Nephron (organoid): ENCODE measurements at regions not wholly inside any gene's neighbourhood (a gene's known extent, or its start where the extent isn't known, plus 50 kb on each side); places are given as distances from the start of the nearest gene placed in this dataset.
"Not testable (repeated sequence)": the region's sequence is repeated elsewhere in the genome, so short reads cannot be mapped to it uniquely, and the experiment has no call there.

ENCODE experiments used
- H3K27ac Mint-ChIP-seq, 3 experiments: 2 replicates each; pipeline ENCODE4 v1.8.0; 2020; ENCODE audit warnings: mixed read lengths in 3 of 3, mild to moderate bottlenecking in 2 of 3, moderate library complexity in 1 of 3
- H3K27me3 Mint-ChIP-seq: 2 replicates; pipeline ENCODE4 v1.8.0; 2021; ENCODE audit warnings: low read depth, mild to moderate bottlenecking, moderate library complexity, mixed read lengths
- H3K36me3 Mint-ChIP-seq: 2 replicates; pipeline ENCODE4 v1.8.0; 2020; ENCODE audit warnings: low read depth, mixed read lengths
- H3K4me1 Mint-ChIP-seq: 2 replicates; pipeline ENCODE4 v1.8.0; 2020; ENCODE audit warnings: mixed read lengths
- H3K4me3 Mint-ChIP-seq, 3 experiments: 2 replicates each; pipeline ENCODE4 v1.8.0; 2020; ENCODE audit warnings: mild to moderate bottlenecking in 3 of 3, mixed read lengths in 3 of 3, moderate library complexity in 2 of 3
- H3K9me3 Mint-ChIP-seq: 2 replicates; pipeline ENCODE4 v1.8.0; 2020; ENCODE audit warnings: mixed read lengths
- TF ChIP-seq, protein P1 (sequence below), 3 experiments: fragments of 200-600 bp; sonication (generic); IDR thresholded peaks; one replicate each; pipeline ENCODE4 v1.5.0; 2021; ENCODE audit warnings: antibody characterized with exemption in 3 of 3; ENCODE audit not compliant: unreplicated experiment in 3 of 3

DNA sequence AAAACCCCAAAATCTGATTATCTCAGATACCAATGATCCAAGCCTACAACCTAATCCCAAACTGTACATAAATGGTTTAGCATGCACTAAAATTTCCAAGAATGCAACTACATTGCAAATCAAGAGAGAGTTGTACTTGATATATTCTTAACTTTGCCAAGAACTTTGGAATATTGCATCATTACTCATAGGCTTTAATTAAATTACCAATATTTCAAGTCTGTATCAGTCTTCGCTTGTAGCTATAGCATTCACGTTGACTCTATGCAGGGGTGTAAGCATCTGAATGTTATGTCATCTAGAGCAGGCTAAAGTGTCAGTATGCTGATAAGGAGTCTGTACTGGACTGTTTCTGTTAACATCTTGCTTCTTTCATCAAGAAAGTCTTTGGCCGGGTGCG is 56.3 kb downstream of the FOXI3 start:
- no peaks in the 10 kb centered on the region for H3K4me1 Mint-ChIP-seq
- no peak overlapping the region for H3K27ac Mint-ChIP-seq
- no peaks in the 10 kb centered on the region for H3K9me3 Mint-ChIP-seq
- TF ChIP-seq, protein P1, sequence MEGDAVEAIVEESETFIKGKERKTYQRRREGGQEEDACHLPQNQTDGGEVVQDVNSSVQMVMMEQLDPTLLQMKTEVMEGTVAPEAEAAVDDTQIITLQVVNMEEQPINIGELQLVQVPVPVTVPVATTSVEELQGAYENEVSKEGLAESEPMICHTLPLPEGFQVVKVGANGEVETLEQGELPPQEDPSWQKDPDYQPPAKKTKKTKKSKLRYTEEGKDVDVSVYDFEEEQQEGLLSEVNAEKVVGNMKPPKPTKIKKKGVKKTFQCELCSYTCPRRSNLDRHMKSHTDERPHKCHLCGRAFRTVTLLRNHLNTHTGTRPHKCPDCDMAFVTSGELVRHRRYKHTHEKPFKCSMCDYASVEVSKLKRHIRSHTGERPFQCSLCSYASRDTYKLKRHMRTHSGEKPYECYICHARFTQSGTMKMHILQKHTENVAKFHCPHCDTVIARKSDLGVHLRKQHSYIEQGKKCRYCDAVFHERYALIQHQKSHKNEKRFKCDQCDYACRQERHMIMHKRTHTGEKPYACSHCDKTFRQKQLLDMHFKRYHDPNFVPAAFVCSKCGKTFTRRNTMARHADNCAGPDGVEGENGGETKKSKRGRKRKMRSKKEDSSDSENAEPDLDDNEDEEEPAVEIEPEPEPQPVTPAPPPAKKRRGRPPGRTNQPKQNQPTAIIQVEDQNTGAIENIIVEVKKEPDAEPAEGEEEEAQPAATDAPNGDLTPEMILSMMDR (IDR thresholded peaks at IDR 0.05; ENCODE audit: unreplicated experiment in 3 of 3): no peak
- H3K4me3 Mint-ChIP-seq: no peak overlapping the region
- H3K27me3 Mint-ChIP-seq: no peaks in the 10 kb centered on the region
- H3K36me3 Mint-ChIP-seq: no peaks in the 10 kb centered on the region

DNA sequence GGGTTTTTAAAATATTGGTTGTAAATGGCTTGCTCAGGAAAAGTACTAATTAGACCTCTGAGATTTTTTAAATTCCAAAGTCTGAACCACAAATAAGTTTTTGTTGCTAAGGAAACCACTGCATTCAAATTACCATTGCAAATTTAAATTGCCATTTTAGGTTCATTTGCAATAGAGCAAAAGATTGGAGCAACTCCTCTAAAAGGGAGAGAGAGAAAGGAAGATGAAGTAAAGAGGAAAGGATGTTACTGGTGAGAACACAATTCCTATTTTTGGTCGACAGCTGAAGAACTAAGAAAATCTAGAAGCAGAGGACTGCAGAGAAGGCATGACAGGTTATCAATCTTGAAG is 74.9 kb downstream of the FOXI3 start:
- no peaks in the 10 kb centered on the region for H3K9me3 Mint-ChIP-seq
- H3K4me1 Mint-ChIP-seq: no peaks in the 10 kb centered on the region
- TF ChIP-seq, protein P1 (IDR thresholded peaks at IDR 0.05; ENCODE audit: unreplicated experiment in 3 of 3): no peak
- H3K27me3 Mint-ChIP-seq: no peaks in the 10 kb centered on the region
- H3K27ac Mint-ChIP-seq: no peak overlapping the region
- no peaks in the 10 kb centered on the region for H3K36me3 Mint-ChIP-seq
- no peak overlapping the region for H3K4me3 Mint-ChIP-seq

DNA sequence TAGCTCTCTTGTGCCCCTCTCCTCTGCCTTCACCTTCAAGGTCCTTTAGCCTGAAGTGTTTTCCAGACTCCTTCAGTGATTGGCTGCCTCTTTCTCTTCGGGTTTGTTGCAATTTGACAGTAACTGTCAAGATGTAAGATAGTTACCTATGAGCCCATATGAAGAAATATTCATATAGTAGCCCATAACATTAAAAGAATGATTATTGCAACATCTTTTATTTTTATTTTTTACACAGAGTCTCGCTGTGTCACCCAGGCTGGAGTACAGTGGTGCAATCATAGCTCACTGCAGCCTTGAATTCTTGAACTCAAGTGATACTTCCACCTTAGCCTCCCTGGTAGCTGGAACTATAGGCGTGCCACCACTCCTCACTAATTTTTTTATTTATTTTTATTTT is 80.5 kb downstream of the FOXI3 start:
- no peak overlapping the region for H3K27ac Mint-ChIP-seq
- H3K9me3 Mint-ChIP-seq: no peaks in the 10 kb centered on the region
- no peaks in the 10 kb centered on the region for H3K36me3 Mint-ChIP-seq
- TF ChIP-seq, protein P1 (IDR thresholded peaks at IDR 0.05; ENCODE audit: unreplicated experiment in 3 of 3): no peak
- no peak overlapping the region for H3K4me3 Mint-ChIP-seq
- no peaks in the 10 kb centered on the region for H3K4me1 Mint-ChIP-seq
- H3K27me3 Mint-ChIP-seq: no peaks in the 10 kb centered on the region

DNA sequence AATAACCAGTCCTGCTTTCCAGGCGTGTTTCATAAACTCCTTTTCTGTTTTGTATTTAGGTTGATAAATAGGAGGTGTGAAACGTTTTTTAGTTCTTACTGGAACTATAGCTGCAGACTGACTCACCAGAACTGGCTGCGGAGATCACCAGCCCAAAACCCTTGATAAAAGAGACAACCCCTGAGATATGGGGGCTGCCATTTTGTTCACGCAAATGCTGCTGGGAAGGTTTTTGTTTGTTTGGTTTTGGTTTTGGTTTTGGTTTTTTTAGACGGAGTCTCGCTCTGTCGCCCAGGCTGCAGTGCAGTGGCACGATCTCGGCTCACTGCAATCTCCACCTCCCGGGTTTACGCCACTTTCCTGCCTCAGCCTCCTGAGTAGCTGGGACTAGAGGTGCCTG is 87.1 kb downstream of the FOXI3 start:
- not testable (repeated sequence) for H3K4me1 Mint-ChIP-seq, H3K9me3 Mint-ChIP-seq, H3K27me3 Mint-ChIP-seq, H3K27ac Mint-ChIP-seq, H3K36me3 Mint-ChIP-seq, H3K4me3 Mint-ChIP-seq

DNA sequence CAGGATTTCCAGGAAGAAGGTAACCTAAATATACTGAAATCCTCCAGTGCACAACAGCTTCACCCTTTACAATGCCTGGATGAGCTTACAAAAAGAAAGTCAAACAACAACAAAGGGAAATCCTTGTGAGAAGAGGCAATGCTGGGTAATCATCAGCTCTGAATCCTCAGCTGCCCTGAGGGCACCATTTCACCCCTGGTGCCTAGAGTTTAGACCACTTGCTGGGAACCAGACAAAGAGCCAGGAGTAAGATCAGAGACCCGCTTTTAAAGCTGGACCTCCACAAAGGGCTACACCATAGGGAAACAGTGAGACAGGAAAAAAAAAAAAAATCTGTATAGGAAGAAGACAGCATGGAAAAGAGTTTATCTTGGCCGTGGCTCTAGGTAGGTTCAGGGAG is 97.0 kb downstream of the FOXI3 start:
- Mint-ChIP-seq H3K9me3 (no peaks in the 10 kb centered on the region), H3K27ac (no peak overlapping the region), H3K36me3 (no peaks in the 10 kb centered on the region), H3K27me3 (peaks cover 23% of the 10 kb centered on the region), H3K4me1 (no peaks in the 10 kb centered on the region), H3K4me3 (no peak overlapping the region)
- TF ChIP-seq, protein P1 (IDR thresholded peaks at IDR 0.05; ENCODE audit: unreplicated experiment in 3 of 3): no peak

DNA sequence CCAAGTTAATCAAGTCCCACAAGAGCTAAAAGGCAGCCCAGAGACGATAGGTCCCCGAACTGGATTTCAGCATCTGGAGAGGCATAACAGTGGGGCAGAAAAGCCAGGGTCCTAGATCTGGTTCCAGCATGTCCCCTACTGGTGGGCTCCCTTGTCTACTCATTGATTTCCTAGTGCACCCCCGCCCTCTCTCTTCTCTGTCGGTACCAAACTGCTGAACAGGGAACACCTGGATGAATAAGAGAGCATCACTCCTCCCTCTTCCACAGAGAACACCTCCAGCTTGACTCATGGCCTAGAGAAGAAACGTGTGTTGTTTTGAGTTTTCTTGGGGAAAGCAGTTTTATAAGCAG is 101.3 kb downstream of the FOXI3 start:
- Mint-ChIP-seq H3K27ac (no peak overlapping the region), H3K4me1 (no peaks in the 10 kb centered on the region), H3K36me3 (no peaks in the 10 kb centered on the region), H3K4me3 (peak overlapping the region in 1 of 3 experiments; percentile 8), H3K27me3 (peaks cover 59% of the 10 kb centered on the region), H3K9me3 (no peaks in the 10 kb centered on the region)
- TF ChIP-seq, protein P1 (IDR thresholded peaks at IDR 0.05; ENCODE audit: unreplicated experiment in 3 of 3): peak in 2 of 3 experiments; percentile 4 to 10
